ENCODE measurements at regions not wholly inside any gene's neighbourhood (a gene's known extent, or its start where the extent isn't known, plus 50 kb on each side); places are given as distances from the start of the nearest gene placed in this dataset.

DNA sequence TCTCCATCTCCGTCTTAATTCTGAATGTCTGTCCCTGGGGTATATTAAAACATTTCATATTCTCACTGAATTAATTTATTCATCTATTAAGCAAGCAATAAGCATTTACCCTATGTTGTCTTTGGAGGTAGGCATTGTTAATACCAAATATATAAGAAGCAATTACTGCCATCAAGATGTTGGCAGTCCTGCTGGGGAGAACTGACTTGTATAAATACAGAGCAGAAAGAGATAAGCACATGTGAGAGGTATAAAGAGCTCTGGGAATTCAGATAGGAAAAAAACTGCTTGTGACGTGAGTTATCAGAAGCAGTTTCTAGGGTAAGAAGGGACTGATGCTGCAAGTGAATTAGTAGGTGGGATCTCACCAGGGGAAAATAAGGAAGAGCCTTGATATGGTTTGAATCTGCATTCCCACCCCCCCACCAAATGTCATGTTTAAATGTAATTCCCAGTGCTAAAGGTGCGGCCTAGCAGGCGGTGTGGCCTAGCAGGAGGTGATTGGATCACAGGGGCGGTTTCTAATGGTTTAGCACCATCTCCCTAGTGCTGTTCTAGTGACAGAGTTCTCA is 286.8 kb downstream of the RAD51AP2 start:
- no peak for TF ChIP-seq POLR2A (IDR thresholded peaks at IDR 0.05; ENCODE audit: extremely low read depth, insufficient read length)
- no peak for TF ChIP-seq MYC (IDR thresholded peaks at IDR 0.05; ENCODE audit: low read depth, low read length)
- TF ChIP-seq, protein P1, sequence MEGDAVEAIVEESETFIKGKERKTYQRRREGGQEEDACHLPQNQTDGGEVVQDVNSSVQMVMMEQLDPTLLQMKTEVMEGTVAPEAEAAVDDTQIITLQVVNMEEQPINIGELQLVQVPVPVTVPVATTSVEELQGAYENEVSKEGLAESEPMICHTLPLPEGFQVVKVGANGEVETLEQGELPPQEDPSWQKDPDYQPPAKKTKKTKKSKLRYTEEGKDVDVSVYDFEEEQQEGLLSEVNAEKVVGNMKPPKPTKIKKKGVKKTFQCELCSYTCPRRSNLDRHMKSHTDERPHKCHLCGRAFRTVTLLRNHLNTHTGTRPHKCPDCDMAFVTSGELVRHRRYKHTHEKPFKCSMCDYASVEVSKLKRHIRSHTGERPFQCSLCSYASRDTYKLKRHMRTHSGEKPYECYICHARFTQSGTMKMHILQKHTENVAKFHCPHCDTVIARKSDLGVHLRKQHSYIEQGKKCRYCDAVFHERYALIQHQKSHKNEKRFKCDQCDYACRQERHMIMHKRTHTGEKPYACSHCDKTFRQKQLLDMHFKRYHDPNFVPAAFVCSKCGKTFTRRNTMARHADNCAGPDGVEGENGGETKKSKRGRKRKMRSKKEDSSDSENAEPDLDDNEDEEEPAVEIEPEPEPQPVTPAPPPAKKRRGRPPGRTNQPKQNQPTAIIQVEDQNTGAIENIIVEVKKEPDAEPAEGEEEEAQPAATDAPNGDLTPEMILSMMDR (IDR thresholded peaks at IDR 0.05; ENCODE audit: low read depth, low read length): no peak
- TF ChIP-seq, protein P2, sequence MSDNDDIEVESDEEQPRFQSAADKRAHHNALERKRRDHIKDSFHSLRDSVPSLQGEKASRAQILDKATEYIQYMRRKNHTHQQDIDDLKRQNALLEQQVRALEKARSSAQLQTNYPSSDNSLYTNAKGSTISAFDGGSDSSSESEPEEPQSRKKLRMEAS (IDR thresholded peaks at IDR 0.05; ENCODE audit: low read depth, low read length): no peak
- H3K4me3 ChIP-seq (ENCODE audit: low read depth, low read length): no peak overlapping the region
- no peak for DNase-seq (ENCODE audit: low read depth)

DNA sequence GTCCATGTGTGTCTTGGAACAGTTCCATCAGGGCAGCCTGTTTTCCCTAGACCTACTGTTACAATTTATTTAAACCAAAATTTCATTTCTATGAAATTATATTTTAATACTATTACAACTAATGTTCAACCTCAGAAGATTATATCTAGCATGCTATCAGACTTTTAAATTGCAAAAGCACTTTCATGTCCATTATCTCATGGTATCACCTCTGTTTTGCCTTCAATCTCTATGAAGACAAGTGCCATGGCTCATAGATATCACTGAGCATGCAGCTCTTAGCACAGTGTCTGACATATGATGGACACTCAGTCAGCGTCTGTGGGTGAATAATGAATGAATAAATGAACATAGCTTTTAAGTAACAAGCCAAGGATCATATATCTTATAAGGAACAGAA is 288.8 kb downstream of the RAD51AP2 start:
- DNase-seq (ENCODE audit: low read depth): no peak
- no peak for TF ChIP-seq POLR2A (IDR thresholded peaks at IDR 0.05; ENCODE audit: extremely low read depth, insufficient read length)
- TF ChIP-seq, protein P2 (IDR thresholded peaks at IDR 0.05; ENCODE audit: low read depth, low read length): no peak
- TF ChIP-seq MYC (IDR thresholded peaks at IDR 0.05; ENCODE audit: low read depth, low read length): no peak
- TF ChIP-seq, protein P1 (IDR thresholded peaks at IDR 0.05; ENCODE audit: low read depth, low read length): no peak
- H3K4me3 ChIP-seq (ENCODE audit: low read depth, low read length): no peak overlapping the region

DNA sequence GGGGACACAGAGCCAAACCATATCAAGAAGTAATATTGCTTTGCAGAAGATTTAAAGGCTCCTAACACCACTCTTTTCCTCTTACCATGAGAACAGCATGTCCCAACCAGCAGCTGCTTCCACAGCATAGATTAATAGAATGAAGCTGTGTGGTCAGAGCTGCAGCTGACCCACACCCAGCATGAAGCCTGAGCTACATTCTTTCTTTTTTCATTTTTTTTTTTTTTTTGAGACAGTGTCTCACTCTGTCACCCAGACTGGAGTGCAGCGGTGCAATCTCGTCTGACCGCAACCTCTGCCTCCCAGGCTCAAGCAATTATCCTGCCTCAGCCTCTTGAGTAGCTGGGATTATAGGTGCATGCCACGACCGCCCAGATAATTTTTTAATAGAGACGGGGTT is 289.8 kb downstream of the RAD51AP2 start:
- no peak for DNase-seq (ENCODE audit: low read depth)
- TF ChIP-seq POLR2A (IDR thresholded peaks at IDR 0.05; ENCODE audit: extremely low read depth, insufficient read length) (no peak), MYC (IDR thresholded peaks at IDR 0.05; ENCODE audit: low read depth, low read length) (no peak)
- TF ChIP-seq, protein P1 (IDR thresholded peaks at IDR 0.05; ENCODE audit: low read depth, low read length): no peak
- TF ChIP-seq, protein P2 (IDR thresholded peaks at IDR 0.05; ENCODE audit: low read depth, low read length): no peak
- H3K4me3 ChIP-seq (ENCODE audit: low read depth, low read length): no peak overlapping the region

DNA sequence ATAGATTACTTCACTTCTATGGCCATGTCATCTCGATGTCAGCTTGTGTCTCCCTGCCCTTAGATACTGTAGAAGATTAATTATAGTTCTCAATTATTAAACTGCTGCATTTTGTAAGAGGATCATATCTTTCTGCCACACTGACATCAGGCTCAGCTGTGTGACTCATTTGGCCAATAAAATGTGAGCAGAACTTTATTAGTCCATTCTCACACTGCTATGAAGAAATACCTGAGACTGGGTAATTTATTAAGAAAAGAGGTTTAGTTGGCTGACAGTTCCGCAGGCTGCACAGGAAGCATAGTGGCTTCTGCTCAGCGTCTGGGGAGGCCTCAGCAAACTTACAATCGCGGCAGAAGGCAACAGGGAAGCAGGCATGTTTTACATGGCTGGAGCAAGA is 290.4 kb downstream of the RAD51AP2 start:
- no peak for TF ChIP-seq MYC (IDR thresholded peaks at IDR 0.05; ENCODE audit: low read depth, low read length)
- TF ChIP-seq, protein P1 (IDR thresholded peaks at IDR 0.05; ENCODE audit: low read depth, low read length): no peak
- TF ChIP-seq, protein P2 (IDR thresholded peaks at IDR 0.05; ENCODE audit: low read depth, low read length): no peak
- no peak for TF ChIP-seq POLR2A (IDR thresholded peaks at IDR 0.05; ENCODE audit: extremely low read depth, insufficient read length)
- no peak for DNase-seq (ENCODE audit: low read depth)
- H3K4me3 ChIP-seq (ENCODE audit: low read depth, low read length): no peak overlapping the region

DNA sequence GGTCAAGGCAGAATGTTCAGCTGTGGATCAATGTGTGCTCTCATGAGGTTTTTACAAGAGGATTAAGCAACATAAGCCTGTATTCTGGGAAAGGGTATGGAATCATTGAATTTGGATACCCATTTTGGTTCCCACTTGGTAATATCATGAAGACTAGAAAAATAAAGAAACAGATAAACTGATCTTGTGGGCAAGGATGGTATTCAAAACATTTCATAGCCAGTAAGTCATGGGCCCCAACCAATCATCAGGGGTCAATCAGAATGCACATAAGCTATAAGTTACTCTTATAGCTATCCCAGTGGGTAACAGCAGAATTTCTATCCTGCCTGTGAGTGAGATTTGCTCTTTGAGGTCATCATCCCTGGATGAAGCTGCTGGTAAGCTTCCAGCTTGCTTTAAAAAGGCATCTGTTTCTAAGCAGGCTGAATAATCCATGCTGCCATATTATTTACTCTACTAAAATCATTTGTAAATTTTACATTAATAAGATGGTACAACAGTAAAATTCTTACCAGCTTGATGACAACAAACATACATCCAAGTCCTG is 291.2 kb downstream of the RAD51AP2 start:
- DNase-seq (ENCODE audit: low read depth): no peak
- TF ChIP-seq MYC (IDR thresholded peaks at IDR 0.05; ENCODE audit: low read depth, low read length) (no peak), POLR2A (IDR thresholded peaks at IDR 0.05; ENCODE audit: extremely low read depth, insufficient read length) (no peak)
- TF ChIP-seq, protein P2 (IDR thresholded peaks at IDR 0.05; ENCODE audit: low read depth, low read length): no peak
- TF ChIP-seq, protein P1 (IDR thresholded peaks at IDR 0.05; ENCODE audit: low read depth, low read length): no peak
- no peak overlapping the region for H3K4me3 ChIP-seq (ENCODE audit: low read depth, low read length)
